A673 (cell line): ENCODE measurements at regions not wholly inside any gene's neighbourhood (a gene's known extent, or its start where the extent isn't known, plus 50 kb on each side); places are given as distances from the start of the nearest gene placed in this dataset.

Experiments
- BruUV-seq: library from RNA; stranded (reverse); fragments of 400-500 nt; replicated peaks from 2 replicates; lab custom pipeline; 2021; lab: Mats Ljungman, UMichigan
- CTCF ChIA-PET: fragments of 300-600 bp; sonication (Branson Sonifier 250); formaldehyde crosslinking; loops from one replicate; lab custom pipeline; 2022; ENCODE audit warnings: antibody characterized with exemption; lab: Charles Lee
- POLR2A ChIA-PET: fragments of 300-600 bp; sonication (Branson Sonifier 250); formaldehyde crosslinking; loops from one replicate; lab custom pipeline; 2022; ENCODE audit warnings: antibody characterized with exemption; ENCODE audit not compliant: low non-redundant PET; lab: Charles Lee
- DNase-seq: peaks from one replicate; pipeline ENCODE4 v3.0.0-alpha.2; 2015; ENCODE audit warnings: low spot score
- H3K27ac ChIP-seq: fragments of 200-600 bp; sonication (generic); 2 replicates; pipeline ENCODE4 v1.5.1; 2016; ENCODE audit warnings: mixed run types, low read depth, mild to moderate bottlenecking, mixed read lengths, antibody characterized with exemption, low read length; ENCODE audit not compliant: poor library complexity, severe bottlenecking
- H3K27me3 ChIP-seq: fragments of 200-600 bp; sonication (generic); replicated peaks from 2 replicates; pipeline ENCODE4 v1.6.1; 2017; ENCODE audit warnings: mixed run types, low read depth, mild to moderate bottlenecking, mixed read lengths, antibody characterized with exemption, low read length; ENCODE audit not compliant: insufficient read depth, poor library complexity
- H3K36me3 ChIP-seq: fragments of 200-600 bp; sonication (generic); 2 replicates; pipeline ENCODE4 v1.6.1; 2016; ENCODE audit warnings: mixed run types, mild to moderate bottlenecking, mixed read lengths, antibody characterized with exemption, low read length; ENCODE audit not compliant: insufficient read depth, poor library complexity, severe bottlenecking
- H3K4me1 ChIP-seq: fragments of 200-600 bp; sonication (generic); 2 replicates; pipeline ENCODE4 v1.6.1; 2017; ENCODE audit warnings: mixed run types, mild to moderate bottlenecking, mixed read lengths, antibody characterized with exemption, low read length; ENCODE audit not compliant: insufficient read depth, poor library complexity, severe bottlenecking
- H3K4me3 ChIP-seq: fragments of 200-600 bp; sonication (generic); 2 replicates; pipeline ENCODE4 v1.5.1; 2016; ENCODE audit warnings: low read depth, mixed run types, mild to moderate bottlenecking, mixed read lengths, low read length; ENCODE audit not compliant: poor library complexity, severe bottlenecking
- H3K9me3 ChIP-seq: fragments of 200-600 bp; sonication (generic); 2 replicates; pipeline ENCODE4 v1.6.1; 2016; ENCODE audit warnings: mixed run types, low read depth, mild to moderate bottlenecking, mixed read lengths, antibody characterized with exemption, low read length; ENCODE audit not compliant: poor library complexity, severe bottlenecking
- EZH2 ChIP-seq: fragments of 200-600 bp; sonication (generic); IDR thresholded peaks from 2 replicates; pipeline ENCODE4 v1.6.1; 2017; ENCODE audit warnings: borderline replicate concordance, low read depth, mild to moderate bottlenecking, mixed read lengths, antibody characterized with exemption, low read length; ENCODE audit not compliant: poor library complexity, severe bottlenecking
- intact Hi-C: fragments of 100-400 bp; cut with micrococcal nuclease; formaldehyde crosslinking; loops from one replicate; pipeline ENCODE4 v1.10.0; 2022; ENCODE audit not compliant: unreplicated experiment
- TF ChIP-seq, protein P1 (sequence below): fragments of 300-800, 200-600 bp; sonication (generic); conservative IDR thresholded peaks from 2 replicates; pipeline ENCODE4 v1.5.1; 2017; ENCODE audit warnings: low read depth, mild to moderate bottlenecking, antibody characterized with exemption, low read length, moderate library complexity, mixed read lengths

DNA sequence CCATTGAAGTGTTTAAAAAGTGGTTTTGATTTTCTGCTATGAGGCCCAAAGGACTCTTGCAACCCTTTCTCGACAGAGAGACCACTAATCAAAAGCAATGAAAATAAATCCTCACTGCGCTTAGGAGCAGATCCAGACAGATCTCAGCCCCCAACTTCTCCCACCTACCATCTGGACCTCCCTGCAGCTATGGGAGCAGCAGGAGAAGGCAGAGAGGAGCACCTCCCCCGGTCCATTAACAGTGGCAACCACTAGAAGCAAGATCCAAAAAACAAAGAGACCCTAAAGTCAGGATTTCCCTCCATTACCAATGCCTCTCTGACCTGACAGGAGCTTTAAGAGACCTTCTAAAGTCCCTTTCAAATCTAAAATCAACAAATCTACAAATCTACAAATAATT is 99.0 kb upstream of the LSM8 start:
- intact Hi-C loops, result no loop called here
- DNase-seq, result no peak
- ChIA-PET POLR2A (no interaction called here), CTCF (no interaction called here)
- Histone ChIP-seq H3K4me3 (no peak overlapping the region), H3K4me1 (no peaks in the 10 kb centered on the region), H3K27ac (no peak overlapping the region), H3K9me3 (no peaks in the 10 kb centered on the region), H3K36me3 (no peaks in the 10 kb centered on the region), H3K27me3 (no peaks in the 10 kb centered on the region)
- BruUV-seq, result no TSS peak
- no peak for TF ChIP-seq EZH2
- TF ChIP-seq, protein P1, sequence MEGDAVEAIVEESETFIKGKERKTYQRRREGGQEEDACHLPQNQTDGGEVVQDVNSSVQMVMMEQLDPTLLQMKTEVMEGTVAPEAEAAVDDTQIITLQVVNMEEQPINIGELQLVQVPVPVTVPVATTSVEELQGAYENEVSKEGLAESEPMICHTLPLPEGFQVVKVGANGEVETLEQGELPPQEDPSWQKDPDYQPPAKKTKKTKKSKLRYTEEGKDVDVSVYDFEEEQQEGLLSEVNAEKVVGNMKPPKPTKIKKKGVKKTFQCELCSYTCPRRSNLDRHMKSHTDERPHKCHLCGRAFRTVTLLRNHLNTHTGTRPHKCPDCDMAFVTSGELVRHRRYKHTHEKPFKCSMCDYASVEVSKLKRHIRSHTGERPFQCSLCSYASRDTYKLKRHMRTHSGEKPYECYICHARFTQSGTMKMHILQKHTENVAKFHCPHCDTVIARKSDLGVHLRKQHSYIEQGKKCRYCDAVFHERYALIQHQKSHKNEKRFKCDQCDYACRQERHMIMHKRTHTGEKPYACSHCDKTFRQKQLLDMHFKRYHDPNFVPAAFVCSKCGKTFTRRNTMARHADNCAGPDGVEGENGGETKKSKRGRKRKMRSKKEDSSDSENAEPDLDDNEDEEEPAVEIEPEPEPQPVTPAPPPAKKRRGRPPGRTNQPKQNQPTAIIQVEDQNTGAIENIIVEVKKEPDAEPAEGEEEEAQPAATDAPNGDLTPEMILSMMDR, result no peak

DNA sequence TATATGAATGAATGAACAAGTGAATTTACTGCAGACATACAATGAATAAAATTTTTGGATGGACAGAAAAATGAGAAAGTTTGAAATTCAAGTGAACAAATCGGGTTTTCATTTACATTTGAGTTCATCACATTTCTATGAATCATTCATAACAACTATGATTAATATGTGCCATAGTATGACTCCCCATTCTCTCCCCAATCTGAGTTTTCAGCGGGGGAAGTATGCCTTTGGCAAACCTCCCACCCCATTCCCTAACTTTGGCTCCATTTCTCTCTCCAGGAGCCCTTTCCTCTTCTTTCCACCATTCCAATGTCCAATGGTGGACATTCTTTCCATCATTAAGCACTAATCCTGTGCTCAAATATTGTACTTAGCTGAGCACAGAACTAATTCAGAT is 96.8 kb upstream of the LSM8 start:
- intact Hi-C loops, result no loop called here
- no peaks in the 10 kb centered on the region for H3K27me3 ChIP-seq
- no peak for TF ChIP-seq EZH2
- TF ChIP-seq, protein P1, result no peak
- no peaks in the 10 kb centered on the region for H3K4me1 ChIP-seq
- BruUV-seq, result no TSS peak
- no peaks in the 10 kb centered on the region for H3K36me3 ChIP-seq
- H3K4me3 ChIP-seq, result no peak overlapping the region
- no peak for DNase-seq
- no peak overlapping the region for H3K27ac ChIP-seq
- no peaks in the 10 kb centered on the region for H3K9me3 ChIP-seq
- CTCF ChIA-PET, result no interaction called here
- POLR2A ChIA-PET, result no interaction called here

DNA sequence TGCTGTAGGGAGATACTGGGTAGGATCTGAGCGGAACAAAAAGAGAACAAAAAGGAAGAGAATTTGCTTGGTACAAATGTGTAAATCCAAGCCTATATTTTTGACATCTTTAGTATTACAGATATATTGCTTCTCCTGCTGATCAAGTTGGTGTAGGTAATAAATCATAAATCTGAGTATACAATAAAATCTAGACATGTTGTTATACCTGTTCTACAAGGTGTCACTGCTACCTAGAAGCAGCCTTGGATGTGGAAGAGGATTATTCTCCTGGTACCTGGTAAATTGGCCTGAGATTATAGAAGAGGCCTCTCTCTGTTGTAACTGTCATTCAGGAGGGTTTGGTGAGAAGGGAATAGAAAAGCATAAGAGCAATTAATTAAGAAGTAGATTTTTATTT is 89.9 kb upstream of the LSM8 start:
- ChIA-PET POLR2A (no interaction called here), CTCF (no interaction called here)
- no TSS peak for BruUV-seq
- no peak for DNase-seq
- no peak overlapping the region for H3K27ac ChIP-seq
- TF ChIP-seq, protein P1, result no peak
- TF ChIP-seq EZH2, result no peak
- H3K4me3 ChIP-seq, result no peak overlapping the region
- no peaks in the 10 kb centered on the region for H3K36me3 ChIP-seq
- H3K27me3 ChIP-seq, result no peaks in the 10 kb centered on the region
- intact Hi-C loops, result no loop called here
- H3K4me1 ChIP-seq, result no peaks in the 10 kb centered on the region
- no peaks in the 10 kb centered on the region for H3K9me3 ChIP-seq
